Kidney (tissue), 13 donors: ENCODE measurements at regions not wholly inside any gene's neighbourhood (a gene's known extent, or its start where the extent isn't known, plus 50 kb on each side); places are given as distances from the start of the nearest gene placed in this dataset.

ENCODE experiments used
- DNase-seq, 5 donors: peaks; one replicate each; pipeline ENCODE4 v3.0.0-alpha.2; 2013 to 2020
- FAIRE-seq: peaks from 2 replicates; lab custom pipeline; 2012; peaks lifted over from hg19 to GRCh38; lab: Jason Lieb, UNC
- H3K27ac ChIP-seq, 2 donors: one replicate each; pipeline ENCODE4 v1.7.0; 2013; ENCODE audit warnings: low read depth in 2 of 2, low read length in 2 of 2, inconsistent platforms in 1 of 2
- H3K27me3 ChIP-seq: one replicate; pipeline ENCODE4 v1.7.1; 2013; ENCODE audit warnings: low read length, inconsistent platforms; ENCODE audit not compliant: control insufficient read depth, insufficient read depth
- H3K36me3 ChIP-seq, 3 donors: one replicate each; pipeline versions ENCODE4 v1.7.0 to v1.7.1; 2013; ENCODE audit warnings: low read length in 3 of 3, control low read depth in 1 of 3, inconsistent platforms in 1 of 3; ENCODE audit not compliant: insufficient read depth in 3 of 3, control insufficient read depth in 2 of 3
- H3K4me1 ChIP-seq, 3 donors: one replicate each; pipeline versions ENCODE4 v1.7.0 to v1.7.1; 2013; ENCODE audit warnings: low read length in 3 of 3, inconsistent platforms in 1 of 3, low read depth in 1 of 3; ENCODE audit not compliant: control insufficient read depth in 2 of 3, insufficient read depth in 2 of 3
- H3K4me3 ChIP-seq, 3 donors: one replicate each; pipeline versions ENCODE4 v1.7.0 to v1.8.1; 2013; ENCODE audit warnings: low read length in 3 of 3, control low read depth in 1 of 3, inconsistent platforms in 1 of 3
- H3K9ac ChIP-seq, 3 donors: one replicate each; pipeline versions ENCODE4 v1.7.0 to v1.7.1; 2013; ENCODE audit warnings: low read length in 3 of 3, control low read depth in 1 of 3, inconsistent platforms in 1 of 3
- H3K9me3 ChIP-seq, 3 donors: one replicate each; pipeline versions ENCODE4 v1.7.0 to v1.7.1; 2013; ENCODE audit warnings: low read length in 3 of 3, control low read depth in 1 of 3, inconsistent platforms in 1 of 3; ENCODE audit not compliant: control insufficient read depth in 2 of 3, insufficient read depth in 1 of 3
- intact Hi-C: fragments of 100-400 bp; cut with DNase I; formaldehyde crosslinking; loops from one replicate; pipeline ENCODE4 v1.11.1; 2022
- TF ChIP-seq, protein P1 (sequence below): IDR thresholded peaks from 3 replicates; pipeline ENCODE4 v1.5.1; 2012; ENCODE audit warnings: mild to moderate bottlenecking, moderate library complexity, borderline replicate concordance; ENCODE audit not compliant: insufficient read depth; ENCODE audit errors: extremely low read depth
- donor health status: control.
- donor health status: control.
- donor health status: control.
- donor health status: control.
- donor health status: control.
- donor health status: DM: yes; HTN: yes; CAD: no.
- donor health status: Normal renal cell carcinoma (clear cell type).

DNA sequence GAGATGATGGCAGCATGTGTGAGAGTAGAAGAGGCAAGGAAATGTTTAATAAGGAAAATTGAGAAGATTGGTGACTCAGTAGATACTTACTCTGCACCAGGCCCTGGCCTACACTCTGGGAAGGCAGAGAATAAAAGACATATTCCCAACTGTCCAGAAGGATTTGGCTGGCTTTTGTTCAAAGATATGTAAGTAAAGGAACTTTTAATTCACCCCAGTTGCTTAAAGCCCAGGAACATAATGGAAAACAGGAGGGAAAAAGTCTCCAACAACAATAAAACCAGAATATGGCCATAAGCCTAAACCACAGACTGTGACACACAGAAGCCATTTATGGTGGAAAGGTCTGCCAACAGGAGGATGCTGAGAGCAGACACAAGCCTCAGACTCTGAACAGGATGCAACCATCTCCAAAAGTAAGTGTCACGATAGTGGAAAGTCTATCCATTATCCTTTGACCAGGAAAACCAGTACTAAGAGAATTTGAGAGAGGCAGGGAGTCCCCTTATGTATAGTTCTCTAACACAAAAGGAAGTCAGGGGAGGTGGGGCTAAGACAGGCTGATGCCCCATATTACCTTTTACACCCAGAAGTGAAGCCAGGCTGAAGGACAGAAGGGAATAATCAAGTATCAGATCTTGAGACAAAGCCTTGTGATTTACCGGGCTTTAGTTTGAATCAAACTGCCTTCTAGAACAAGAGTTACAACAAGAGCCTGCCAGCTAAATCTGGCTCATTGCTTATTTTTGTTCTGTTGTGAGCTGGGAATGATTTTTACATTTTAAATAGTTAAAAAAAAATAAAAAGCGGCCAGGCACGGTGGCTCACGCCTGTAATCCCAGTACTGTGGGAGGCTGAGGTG, 169.5 kb upstream of the STARD13 start:
- no peaks in the 10 kb centered on the region for H3K4me1 ChIP-seq
- H3K36me3 ChIP-seq = no peaks in the 10 kb centered on the region
- FAIRE-seq = no peak
- no peak overlapping the region for H3K4me3 ChIP-seq
- DNase-seq = no peak
- no peak overlapping the region for H3K27ac ChIP-seq
- H3K27me3 ChIP-seq = no peaks in the 10 kb centered on the region
- intact Hi-C loops = no loop called here
- TF ChIP-seq, protein P1, sequence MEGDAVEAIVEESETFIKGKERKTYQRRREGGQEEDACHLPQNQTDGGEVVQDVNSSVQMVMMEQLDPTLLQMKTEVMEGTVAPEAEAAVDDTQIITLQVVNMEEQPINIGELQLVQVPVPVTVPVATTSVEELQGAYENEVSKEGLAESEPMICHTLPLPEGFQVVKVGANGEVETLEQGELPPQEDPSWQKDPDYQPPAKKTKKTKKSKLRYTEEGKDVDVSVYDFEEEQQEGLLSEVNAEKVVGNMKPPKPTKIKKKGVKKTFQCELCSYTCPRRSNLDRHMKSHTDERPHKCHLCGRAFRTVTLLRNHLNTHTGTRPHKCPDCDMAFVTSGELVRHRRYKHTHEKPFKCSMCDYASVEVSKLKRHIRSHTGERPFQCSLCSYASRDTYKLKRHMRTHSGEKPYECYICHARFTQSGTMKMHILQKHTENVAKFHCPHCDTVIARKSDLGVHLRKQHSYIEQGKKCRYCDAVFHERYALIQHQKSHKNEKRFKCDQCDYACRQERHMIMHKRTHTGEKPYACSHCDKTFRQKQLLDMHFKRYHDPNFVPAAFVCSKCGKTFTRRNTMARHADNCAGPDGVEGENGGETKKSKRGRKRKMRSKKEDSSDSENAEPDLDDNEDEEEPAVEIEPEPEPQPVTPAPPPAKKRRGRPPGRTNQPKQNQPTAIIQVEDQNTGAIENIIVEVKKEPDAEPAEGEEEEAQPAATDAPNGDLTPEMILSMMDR = no peak
- H3K9ac ChIP-seq = no peak overlapping the region
- no peaks in the 10 kb centered on the region for H3K9me3 ChIP-seq

DNA sequence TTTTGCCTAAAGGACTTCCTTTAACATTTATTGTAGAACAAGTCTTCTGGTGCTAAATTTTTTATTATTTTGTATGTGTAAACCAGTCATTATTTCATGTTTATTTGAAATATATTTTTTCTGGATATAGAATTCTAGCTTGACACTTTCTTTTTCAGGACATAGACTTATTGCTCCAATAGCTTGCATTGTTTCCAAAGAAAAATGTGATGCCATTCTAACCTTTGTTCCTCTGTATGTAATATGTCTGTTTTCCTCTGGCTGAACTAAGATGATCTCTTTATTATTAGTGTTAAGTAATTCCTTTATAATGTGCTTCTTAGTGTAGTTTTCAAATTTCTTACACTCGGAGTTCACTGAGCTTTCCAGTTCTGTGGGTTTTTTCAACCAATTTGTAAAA, 174.1 kb upstream of the STARD13 start:
- no peak for DNase-seq

DNA sequence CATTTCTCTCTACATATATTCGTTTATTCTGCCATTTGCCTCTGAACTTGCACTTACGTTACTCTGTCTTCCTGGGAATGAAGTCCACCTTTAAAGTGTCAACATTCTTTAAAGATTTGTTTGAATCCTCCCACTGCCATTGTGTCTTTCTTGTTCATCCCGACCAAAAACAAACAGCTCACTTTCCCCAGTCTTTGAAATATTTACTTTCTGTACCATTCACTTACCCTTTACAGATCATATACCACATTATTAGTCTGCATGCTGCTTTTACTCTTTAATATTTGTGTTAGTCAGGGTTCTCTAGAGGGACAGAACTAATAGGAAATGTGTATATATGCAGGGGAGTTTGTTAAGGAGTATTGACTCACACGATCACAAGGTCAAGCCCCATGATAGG, 176.6 kb upstream of the STARD13 start:
- Histone ChIP-seq H3K4me3 (no peak overlapping the region), H3K27me3 (no peaks in the 10 kb centered on the region), H3K36me3 (no peaks in the 10 kb centered on the region), H3K9ac (no peak overlapping the region), H3K9me3 (no peaks in the 10 kb centered on the region), H3K27ac (no peak overlapping the region), H3K4me1 (no peaks in the 10 kb centered on the region)
- intact Hi-C loops = no loop called here
- FAIRE-seq = no peak
- TF ChIP-seq, protein P1 = no peak
- no peak for DNase-seq

More for the DNA sequence above, 174.1 kb upstream of the STARD13 start:
- no peak for FAIRE-seq
- intact Hi-C loops = no loop called here
- no peaks in the 10 kb centered on the region for H3K36me3 ChIP-seq
- no peaks in the 10 kb centered on the region for H3K27me3 ChIP-seq
- H3K4me1 ChIP-seq = no peaks in the 10 kb centered on the region
- no peaks in the 10 kb centered on the region for H3K9me3 ChIP-seq
- H3K4me3 ChIP-seq = no peak overlapping the region
- H3K27ac ChIP-seq = no peak overlapping the region
- no peak overlapping the region for H3K9ac ChIP-seq
- TF ChIP-seq, protein P1 = no peak
